Right lobe of liver (tissue), 6 donors: ENCODE measurements at regions not wholly inside any gene's neighbourhood (a gene's known extent, or its start where the extent isn't known, plus 50 kb on each side); places are given as distances from the start of the nearest gene placed in this dataset.
A peak's percentile ranks its signal among the peaks of the same experiment; 100 is the strongest.

Experiments
- ATAC-seq, 4 donors: fragments of 200-7000 bp; cut with Tn5 transposase; one replicate each; pipeline ENCODE4 v1.9.1; 2020; ENCODE audit warnings: mild to moderate bottlenecking in 4 of 4, moderate library complexity in 4 of 4
- DNase-seq, 3 donors: peaks; one replicate each; pipeline ENCODE4 v3.0.0-alpha.2; 2020
- H3K27ac ChIP-seq, 3 donors: fragments of 200-600 bp; one replicate each; pipeline ENCODE4 v1.8.0; 2022
- H3K27me3 ChIP-seq, 2 donors: fragments of 200-600 bp; one replicate each; pipeline ENCODE4 v1.8.0; 2022
- H3K36me3 ChIP-seq, 4 donors: fragments of 200-600 bp; sonication (generic) in 1 of 4; one replicate each; pipeline versions ENCODE4 v1.5.1 to v1.8.0; 2017 to 2022; ENCODE audit warnings: control low read depth in 1 of 4
- H3K4me1 ChIP-seq, 4 donors: fragments of 200-600 bp; sonication (generic) in 1 of 4; one replicate each; pipeline versions ENCODE4 v1.5.1 to v1.8.0; 2017 to 2022; ENCODE audit warnings: control low read depth in 1 of 4
- H3K4me3 ChIP-seq, 3 donors: fragments of 200-600 bp; one replicate each; pipeline ENCODE4 v1.8.0; 2022
- H3K9me3 ChIP-seq, 4 donors: fragments of 200-600 bp; sonication (generic) in 1 of 4; one replicate each; pipeline versions ENCODE4 v1.5.1 to v1.8.0; 2017 to 2022; ENCODE audit warnings: control low read depth in 1 of 4
- POLR2A ChIP-seq: fragments of 450-650 bp; IDR thresholded peaks from one replicate; pipeline ENCODE4 v1.6.1; 2017; ENCODE audit warnings: antibody characterized with exemption, mild to moderate bottlenecking
- WGBS: methylation state at CpG from one replicate; pipeline ENCODE4 v1.1.6; 2018; ENCODE audit warnings: low coverage, low lambda C conversion rate; ENCODE audit not compliant: insufficient coverage; ENCODE audit errors: missing lambda C conversion rate; 5-methylcytosine and 5-hydroxymethylcytosine counted together
- intact Hi-C, 2 donors: fragments of 100-400 bp; cut with DNase I; formaldehyde crosslinking; loops; one replicate each; pipeline versions ENCODE4 v1.11.2 to v1.14.1; 2022
- TF ChIP-seq, protein P1 (sequence below), 4 donors: fragments of 200-600 bp in 3 of 4; fragments of 450-650 bp in 1 of 4; IDR thresholded peaks; one replicate each; pipeline versions ENCODE4 v1.5.1 to v1.8.0; 2016 to 2022; ENCODE audit warnings: antibody characterized with exemption in 4 of 4, mild to moderate bottlenecking in 2 of 4
- donor health status: DM: no; HTN: yes; CAD: no.
- donor health status: DM: no; HTN: no; CAD: no.
- donor health status: DM: no; HTN: no; CAD: no.
- donor health status: DM: no; HTN: yes; CAD: no.
- donor health status: DM: no; HTN: yes; CAD: no.

DNA sequence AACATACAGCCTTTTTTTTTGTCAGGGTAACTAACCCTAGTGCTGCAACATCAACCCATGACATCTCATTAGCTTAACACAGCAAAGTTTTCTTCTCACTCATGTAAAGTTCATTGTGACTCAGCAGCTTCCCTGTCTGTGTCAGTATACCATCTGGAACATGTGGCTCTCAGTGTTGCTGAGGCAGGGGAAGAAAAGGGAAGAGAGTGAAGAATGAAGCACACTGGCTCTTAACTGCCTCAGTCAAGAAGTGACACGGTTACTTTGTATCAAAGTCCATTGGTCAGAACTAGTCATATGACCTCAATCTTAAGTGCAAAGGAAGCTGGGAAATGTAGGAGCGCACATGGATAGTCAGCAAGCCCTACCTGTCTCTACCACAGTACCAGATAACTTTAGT lies 185.0 kb upstream of the ELL2 start:
- H3K9me3 ChIP-seq: no peaks in the 10 kb centered on the region
- intact Hi-C loops: no loop called here
- H3K27me3 ChIP-seq: no peaks in the 10 kb centered on the region
- no peak for TF ChIP-seq POLR2A
- TF ChIP-seq, protein P1, sequence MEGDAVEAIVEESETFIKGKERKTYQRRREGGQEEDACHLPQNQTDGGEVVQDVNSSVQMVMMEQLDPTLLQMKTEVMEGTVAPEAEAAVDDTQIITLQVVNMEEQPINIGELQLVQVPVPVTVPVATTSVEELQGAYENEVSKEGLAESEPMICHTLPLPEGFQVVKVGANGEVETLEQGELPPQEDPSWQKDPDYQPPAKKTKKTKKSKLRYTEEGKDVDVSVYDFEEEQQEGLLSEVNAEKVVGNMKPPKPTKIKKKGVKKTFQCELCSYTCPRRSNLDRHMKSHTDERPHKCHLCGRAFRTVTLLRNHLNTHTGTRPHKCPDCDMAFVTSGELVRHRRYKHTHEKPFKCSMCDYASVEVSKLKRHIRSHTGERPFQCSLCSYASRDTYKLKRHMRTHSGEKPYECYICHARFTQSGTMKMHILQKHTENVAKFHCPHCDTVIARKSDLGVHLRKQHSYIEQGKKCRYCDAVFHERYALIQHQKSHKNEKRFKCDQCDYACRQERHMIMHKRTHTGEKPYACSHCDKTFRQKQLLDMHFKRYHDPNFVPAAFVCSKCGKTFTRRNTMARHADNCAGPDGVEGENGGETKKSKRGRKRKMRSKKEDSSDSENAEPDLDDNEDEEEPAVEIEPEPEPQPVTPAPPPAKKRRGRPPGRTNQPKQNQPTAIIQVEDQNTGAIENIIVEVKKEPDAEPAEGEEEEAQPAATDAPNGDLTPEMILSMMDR (IDR thresholded peaks at IDR 0.05): no peak
- no peaks in the 10 kb centered on the region for H3K36me3 ChIP-seq
- H3K4me1 ChIP-seq: no peaks in the 10 kb centered on the region
- H3K27ac ChIP-seq: no peak overlapping the region
- ATAC-seq (peak; percentile 57 to 80 (median 65)), DNase-seq (no peak)
- WGBS: 25% methylated on average over 1 of the region's 2 CpGs
- H3K4me3 ChIP-seq: no peak overlapping the region

DNA sequence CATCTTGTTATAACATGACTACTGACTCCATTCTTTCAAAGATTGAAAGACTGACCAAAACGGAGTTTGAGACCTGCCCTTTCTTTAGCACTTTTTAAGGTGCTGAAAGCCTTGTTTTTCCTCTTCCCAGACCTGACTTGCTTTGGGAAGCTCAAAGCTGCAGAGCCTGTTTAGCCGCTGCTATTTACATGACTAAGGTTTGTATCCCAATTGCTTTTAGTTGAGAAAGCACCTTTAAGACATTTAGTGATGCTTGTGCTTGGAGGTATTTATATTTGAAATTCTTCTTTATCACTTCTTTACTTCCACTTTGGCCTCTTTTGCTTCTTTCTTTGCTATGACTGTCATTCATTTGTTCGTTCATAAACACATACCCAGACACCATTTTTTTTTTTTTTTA lies 182.6 kb upstream of the ELL2 start:
- H3K4me3 ChIP-seq: no peak overlapping the region
- intact Hi-C loops: no loop called here
- TF ChIP-seq, protein P1 (IDR thresholded peaks at IDR 0.05): no peak
- TF ChIP-seq POLR2A: no peak
- no peak for DNase-seq
- no peaks in the 10 kb centered on the region for H3K9me3 ChIP-seq
- no peak overlapping the region for H3K27ac ChIP-seq
- no peaks in the 10 kb centered on the region for H3K36me3 ChIP-seq
- peaks cover 0 to 9% (median 0%) of the 10 kb centered on the region in 4 donors for H3K4me1 ChIP-seq
- ATAC-seq: no peak
- no peaks in the 10 kb centered on the region for H3K27me3 ChIP-seq
- 70% methylated on average over 2 of the region's 3 CpGs for WGBS

DNA sequence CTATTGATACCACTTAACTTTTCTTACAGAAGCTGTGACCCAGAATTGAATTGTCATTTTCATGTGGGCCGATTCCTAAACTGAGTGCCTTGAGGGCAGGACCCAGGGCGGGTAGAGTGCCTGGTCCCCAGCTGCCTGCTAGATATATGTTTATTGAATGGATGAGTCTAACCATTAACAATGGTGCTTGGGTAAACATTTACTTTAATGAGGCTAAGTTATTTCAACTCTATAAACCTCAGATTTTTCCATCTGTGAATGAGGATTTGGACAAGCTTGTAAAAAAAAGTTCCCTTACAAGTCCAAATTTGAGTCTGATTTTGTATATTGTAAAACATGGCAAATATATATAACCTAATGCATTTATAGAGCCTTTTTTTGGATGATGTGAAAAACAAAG lies 181.8 kb upstream of the ELL2 start:
- intact Hi-C loops: no loop called here
- TF ChIP-seq POLR2A: no peak
- TF ChIP-seq, protein P1 (IDR thresholded peaks at IDR 0.05): no peak
- no peaks in the 10 kb centered on the region for H3K9me3 ChIP-seq
- H3K36me3 ChIP-seq: no peaks in the 10 kb centered on the region
- H3K4me1 ChIP-seq: peaks cover 0 to 9% (median 0%) of the 10 kb centered on the region in 4 donors
- no peak overlapping the region for H3K4me3 ChIP-seq
- no peaks in the 10 kb centered on the region for H3K27me3 ChIP-seq
- no peak for ATAC-seq
- WGBS: 85% methylated on average over 2 of the region's 2 CpGs
- no peak overlapping the region for H3K27ac ChIP-seq
- no peak for DNase-seq

DNA sequence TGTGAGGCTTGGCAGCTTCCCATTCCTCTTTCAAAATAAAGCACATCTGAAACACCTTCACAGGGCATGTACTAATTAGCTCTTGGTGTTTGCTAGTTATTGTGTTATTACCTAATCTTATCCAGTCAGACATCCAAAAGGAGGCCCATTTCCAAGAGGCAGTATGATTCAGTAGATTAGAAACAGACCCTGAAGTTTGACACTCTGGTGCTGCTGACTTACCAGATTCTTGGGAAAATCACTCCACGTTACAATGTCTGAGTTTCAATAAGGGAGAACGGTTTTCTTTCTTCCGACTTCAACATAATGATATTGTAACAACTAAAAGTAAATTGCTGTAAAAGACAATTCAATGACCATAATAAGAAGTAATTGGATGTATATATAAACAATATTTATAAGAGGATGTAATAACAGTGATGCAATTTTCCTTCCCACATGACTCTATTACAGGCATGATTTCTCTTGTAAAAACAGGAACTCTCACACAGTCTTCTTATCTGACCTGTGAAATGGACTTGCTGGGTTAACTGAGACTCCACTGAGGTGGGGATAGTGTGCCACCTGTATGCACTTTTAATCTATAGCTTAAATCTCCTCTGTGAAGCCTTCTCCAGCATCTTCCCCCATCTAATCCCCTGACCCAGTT lies 181.3 kb upstream of the ELL2 start:
- WGBS: 75% methylated on average over 3 of the region's 3 CpGs
- ATAC-seq: peak in 2 of 4 donors; percentile 18 to 25
- no peak overlapping the region for H3K4me3 ChIP-seq
- intact Hi-C loops: no loop called here
- peaks cover 0 to 9% (median 0%) of the 10 kb centered on the region in 4 donors for H3K4me1 ChIP-seq
- H3K9me3 ChIP-seq: no peaks in the 10 kb centered on the region
- TF ChIP-seq, protein P1 (IDR thresholded peaks at IDR 0.05): no peak
- TF ChIP-seq POLR2A: no peak
- no peak for DNase-seq
- no peaks in the 10 kb centered on the region for H3K36me3 ChIP-seq
- H3K27ac ChIP-seq: no peak overlapping the region
- H3K27me3 ChIP-seq: no peaks in the 10 kb centered on the region
